ENCODE measurements at regions not wholly inside any gene's neighbourhood (a gene's known extent, or its start where the extent isn't known, plus 50 kb on each side); places are given as distances from the start of the nearest gene placed in this dataset.

- DNase-seq (ENCODE audit: low read depth, low spot score) (no peak), FAIRE-seq (no peak)
- Histone ChIP-seq H3K9ac (ENCODE audit: control insufficient read depth, extremely low read depth, insufficient read depth, low read length) (no peak overlapping the region), H3K27ac (ENCODE audit: control insufficient read depth, insufficient read depth, low read length) (no peak overlapping the region), H3K9me1 (ENCODE audit: control insufficient read depth, extremely low read depth, insufficient read depth, low read length) (no peaks in the 10 kb centered on the region), H2AFZ (ENCODE audit: control insufficient read depth, low read length) (no peak overlapping the region), H3K79me2 (ENCODE audit: control insufficient read depth, insufficient read depth, low read length) (no peaks in the 10 kb centered on the region), H3K4me2 (ENCODE audit: control insufficient read depth, extremely low read depth, insufficient read depth, low read depth, low read length) (no peak overlapping the region), H3K4me1 (ENCODE audit: control insufficient read depth, extremely low read depth, insufficient read depth, low read length) (no peaks in the 10 kb centered on the region), H4K20me1 (ENCODE audit: control insufficient read depth, extremely low read depth, insufficient read depth, low read length) (no peaks in the 10 kb centered on the region), H3K36me3 (ENCODE audit: control insufficient read depth in 2 of 2, extremely low read depth in 1 of 2, insufficient read depth in 2 of 2, low read length in 2 of 2) (no peaks in the 10 kb centered on the region), H3K9me3 (ENCODE audit: control insufficient read depth, low read depth, low read length) (no peaks in the 10 kb centered on the region), H3K27me3 (ENCODE audit: control insufficient read depth, extremely low read depth, insufficient read depth, low read length) (no peaks in the 10 kb centered on the region), H3K4me3 (ENCODE audit: control insufficient read depth in 2 of 3, extremely low read depth in 1 of 3, insufficient read depth in 2 of 3, low read depth in 1 of 3, low read length in 3 of 3) (no peak overlapping the region)
- TF ChIP-seq CTCF (optimal IDR thresholded peaks at IDR 0.05 in 1 of 3, IDR thresholded peaks at IDR 0.05 in 1 of 3, conservative IDR thresholded peaks at IDR 0.05 in 1 of 3; ENCODE audit: extremely low read depth in 1 of 3, insufficient read depth in 2 of 3, low read length in 3 of 3) (no peak), EZH2 (IDR thresholded peaks at IDR 0.05; ENCODE audit: low read length) (no peak)
- dilution Hi-C loops (cut with MboI; ENCODE audit: extremely low pct_ligation_motif_present, low sequenced_read_pairs): no loop called here
These were observed 492.5 kb downstream of the SOX11 start for GRCh38 chr2:6184532-6185292.

- dilution Hi-C loops (cut with MboI; ENCODE audit: extremely low pct_ligation_motif_present, low sequenced_read_pairs): no loop called here
- Histone ChIP-seq H3K79me2 (ENCODE audit: control insufficient read depth, insufficient read depth, low read length) (no peaks in the 10 kb centered on the region), H3K9ac (ENCODE audit: control insufficient read depth, extremely low read depth, insufficient read depth, low read length) (no peak overlapping the region), H3K4me3 (ENCODE audit: control insufficient read depth in 2 of 3, extremely low read depth in 1 of 3, insufficient read depth in 2 of 3, low read depth in 1 of 3, low read length in 3 of 3) (no peak overlapping the region), H3K9me1 (ENCODE audit: control insufficient read depth, extremely low read depth, insufficient read depth, low read length) (no peaks in the 10 kb centered on the region), H3K36me3 (ENCODE audit: control insufficient read depth in 2 of 2, extremely low read depth in 1 of 2, insufficient read depth in 2 of 2, low read length in 2 of 2) (no peaks in the 10 kb centered on the region), H3K9me3 (ENCODE audit: control insufficient read depth, low read depth, low read length) (no peaks in the 10 kb centered on the region), H3K27ac (ENCODE audit: control insufficient read depth, insufficient read depth, low read length) (no peak overlapping the region), H3K27me3 (ENCODE audit: control insufficient read depth, extremely low read depth, insufficient read depth, low read length) (no peaks in the 10 kb centered on the region), H3K4me1 (ENCODE audit: control insufficient read depth, extremely low read depth, insufficient read depth, low read length) (no peaks in the 10 kb centered on the region), H4K20me1 (ENCODE audit: control insufficient read depth, extremely low read depth, insufficient read depth, low read length) (no peaks in the 10 kb centered on the region), H2AFZ (ENCODE audit: control insufficient read depth, low read length) (no peak overlapping the region), H3K4me2 (ENCODE audit: control insufficient read depth, extremely low read depth, insufficient read depth, low read depth, low read length) (no peak overlapping the region)
- DNase-seq (ENCODE audit: low read depth, low spot score) (no peak), FAIRE-seq (no peak)
- no peak for TF ChIP-seq CTCF (optimal IDR thresholded peaks at IDR 0.05 in 1 of 3, IDR thresholded peaks at IDR 0.05 in 1 of 3, conservative IDR thresholded peaks at IDR 0.05 in 1 of 3; ENCODE audit: extremely low read depth in 1 of 3, insufficient read depth in 2 of 3, low read length in 3 of 3)
These were observed 494.4 kb downstream of the SOX11 start for GRCh38 chr2:6186332-6187151.
